DND-41 (cell line): ENCODE measurements at regions not wholly inside any gene's neighbourhood (a gene's known extent, or its start where the extent isn't known, plus 50 kb on each side); places are given as distances from the start of the nearest gene placed in this dataset.

Source experiments
- CTCF ChIP-seq: IDR thresholded peaks from 2 replicates; pipeline ENCODE4 v1.5.1; 2012; ENCODE audit warnings: borderline replicate concordance, low read length, moderate library complexity, mild to moderate bottlenecking; ENCODE audit not compliant: poor library complexity, severe bottlenecking; ENCODE audit errors: extremely low read depth
- EZH2 ChIP-seq: IDR thresholded peaks from 3 replicates; pipeline ENCODE4 v1.6.1; 2012; ENCODE audit warnings: borderline replicate concordance, low read depth, mild to moderate bottlenecking, moderate library complexity, low read length, inconsistent platforms; ENCODE audit not compliant: severe bottlenecking

- TF ChIP-seq CTCF (no peak), EZH2 (no peak)
These were observed 68.2 kb downstream of the TMEM17 start for GRCh38 chr2:62437785-62438184.
